ENCODE measurements at regions not wholly inside any gene's neighbourhood (a gene's known extent, or its start where the extent isn't known, plus 50 kb on each side); places are given as distances from the start of the nearest gene placed in this dataset.

GRCh38 chr16:22727285-22728166 is 86.4 kb upstream of the HS3ST2 start:
- no peak for ATAC-seq
- WGBS (ENCODE audit: insufficient coverage, low coverage, low lambda C conversion rate, missing lambda C conversion rate), result 45% methylated on average over 10 of the region's 10 CpGs
- H3K9me3 ChIP-seq, result no peaks in the 10 kb centered on the region
- no peaks in the 10 kb centered on the region for H3K36me3 ChIP-seq
- DNase-seq, result no peak
- no peaks in the 10 kb centered on the region for H3K4me1 ChIP-seq
- no peaks in the 10 kb centered on the region for H3K27me3 ChIP-seq
- H3K27ac ChIP-seq, result no peak overlapping the region
- intact Hi-C loops (cut with DNase I), result no loop called here
- H3K4me3 ChIP-seq, result no peak overlapping the region
- TF ChIP-seq CTCF (IDR thresholded peaks at IDR 0.05), result no peak
- TF ChIP-seq POLR2A (IDR thresholded peaks at IDR 0.05), result no peak

DNA sequence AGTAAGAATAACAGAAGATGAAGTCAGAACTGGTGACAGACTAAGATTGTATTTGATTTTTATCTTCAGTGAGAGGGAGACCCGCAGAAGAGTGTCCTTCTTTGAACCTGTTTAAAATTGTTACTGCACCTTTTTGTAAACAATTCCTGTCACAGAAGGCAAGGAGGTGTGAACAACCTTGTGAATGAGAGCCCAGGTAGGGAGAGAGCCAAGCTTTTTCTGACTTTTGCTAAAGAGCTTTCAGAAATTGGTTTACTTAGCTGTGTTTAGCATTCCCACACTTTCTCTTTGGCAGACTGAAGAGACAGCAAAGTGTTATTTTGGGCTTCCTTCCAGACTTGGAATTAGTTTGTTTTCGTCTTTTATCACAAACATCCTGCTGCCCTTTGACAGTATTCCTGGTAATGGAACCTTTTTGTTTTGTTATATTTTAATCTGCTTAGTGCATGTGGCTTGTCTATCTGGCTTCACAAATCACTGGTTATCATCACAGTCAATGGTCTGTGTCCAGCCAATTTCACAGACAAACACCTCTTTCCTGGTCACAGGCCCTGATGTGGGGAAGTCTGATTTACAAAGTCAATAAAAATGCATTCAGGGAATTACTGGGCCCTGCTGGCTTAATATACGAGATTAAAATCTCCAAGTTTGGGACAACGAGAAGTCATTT is 85.7 kb upstream of the HS3ST2 start:
- no peaks in the 10 kb centered on the region for H3K27me3 ChIP-seq
- WGBS (ENCODE audit: insufficient coverage, low coverage, low lambda C conversion rate, missing lambda C conversion rate), result 13% methylated on average over 4 of the region's 4 CpGs
- intact Hi-C loops (cut with DNase I), result no loop called here
- no peaks in the 10 kb centered on the region for H3K36me3 ChIP-seq
- H3K4me1 ChIP-seq, result no peaks in the 10 kb centered on the region
- TF ChIP-seq POLR2A (IDR thresholded peaks at IDR 0.05) (no peak), CTCF (IDR thresholded peaks at IDR 0.05) (no peak)
- ATAC-seq (peak; percentile 38 to 89 (median 73)), DNase-seq (no peak)
- H3K9me3 ChIP-seq, result no peaks in the 10 kb centered on the region
- no peak overlapping the region for H3K27ac ChIP-seq
- H3K4me3 ChIP-seq, result no peak overlapping the region

- Histone ChIP-seq H3K36me3 (no peaks in the 10 kb centered on the region), H3K9me3 (no peaks in the 10 kb centered on the region), H3K4me3 (no peak overlapping the region), H3K27ac (no peak overlapping the region), H3K27me3 (no peaks in the 10 kb centered on the region), H3K4me1 (no peaks in the 10 kb centered on the region)
- no peak for DNase-seq
- no peak for ATAC-seq
- TF ChIP-seq CTCF (IDR thresholded peaks at IDR 0.05) (no peak), POLR2A (IDR thresholded peaks at IDR 0.05) (no peak)
- 52% methylated on average over 2 of the region's 2 CpGs for WGBS (ENCODE audit: insufficient coverage, low coverage, low lambda C conversion rate, missing lambda C conversion rate)
- intact Hi-C loops (cut with DNase I), result no loop called here
Measured at GRCh38 chr16:22732400-22732799, 81.6 kb upstream of the HS3ST2 start.

- H3K4me3 ChIP-seq, result no peak overlapping the region
- H3K27ac ChIP-seq, result no peak overlapping the region
- WGBS (ENCODE audit: insufficient coverage, low coverage, low lambda C conversion rate, missing lambda C conversion rate), result 59% methylated on average over 4 of the region's 4 CpGs
- TF ChIP-seq POLR2A (IDR thresholded peaks at IDR 0.05) (no peak), CTCF (IDR thresholded peaks at IDR 0.05) (no peak)
- no peaks in the 10 kb centered on the region for H3K36me3 ChIP-seq
- H3K4me1 ChIP-seq, result no peaks in the 10 kb centered on the region
- H3K27me3 ChIP-seq, result no peaks in the 10 kb centered on the region
- DNase-seq (no peak), ATAC-seq (no peak)
- intact Hi-C loops (cut with DNase I), result no loop called here
- no peaks in the 10 kb centered on the region for H3K9me3 ChIP-seq
Measured at GRCh38 chr16:22732959-22733358, 81.0 kb upstream of the HS3ST2 start.

All from right lobe of liver (tissue), 6 donors.